ENCODE measurements at regions not wholly inside any gene's neighbourhood (a gene's known extent, or its start where the extent isn't known, plus 50 kb on each side); places are given as distances from the start of the nearest gene placed in this dataset.

DNA sequence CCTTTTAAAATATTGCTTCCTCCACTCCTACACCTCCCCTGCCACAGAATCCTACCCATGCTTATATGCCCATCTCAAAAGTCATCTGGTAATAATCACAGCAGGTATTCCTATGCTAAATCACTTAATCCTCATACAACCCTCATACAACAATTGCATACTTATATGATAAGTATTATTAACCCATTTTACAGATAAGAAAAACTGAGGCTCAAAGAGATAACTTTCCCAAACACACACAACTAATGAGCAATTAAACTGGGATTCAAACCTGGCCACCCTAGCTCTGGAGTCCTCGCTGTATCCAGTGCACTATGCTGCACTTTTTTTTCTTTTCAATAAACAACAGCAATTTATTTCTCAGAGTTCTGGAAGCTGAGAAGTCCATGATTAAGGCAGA is 99.8 kb upstream of the TSPAN5 start:
- DNase-seq (ENCODE audit: low read depth): no peak

- DNase-seq (ENCODE audit: low read depth): no peak
These were observed 96.3 kb upstream of the TSPAN5 start for GRCh38 chr4:98754736-98755135.

DNA sequence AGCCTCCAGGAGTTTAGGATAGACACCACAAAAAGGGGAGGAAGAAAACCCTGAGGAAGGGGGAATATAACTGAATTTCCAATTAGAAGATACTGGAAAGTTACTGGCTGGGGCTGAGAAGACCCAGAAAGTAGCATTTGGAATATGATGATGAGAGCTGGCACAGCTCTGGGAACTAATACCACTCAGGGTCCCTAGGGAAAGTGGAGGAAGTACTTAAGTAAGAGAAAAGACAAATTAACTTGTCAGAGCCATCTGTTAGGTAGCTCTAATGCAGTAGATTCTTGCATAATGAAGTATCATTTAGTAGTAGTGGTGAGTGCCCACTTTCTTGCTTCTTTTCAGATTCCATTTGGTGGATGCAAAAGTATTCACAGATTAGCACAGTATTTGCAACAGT is 90.8 kb upstream of the TSPAN5 start:
- no peak for DNase-seq (ENCODE audit: low read depth)

- DNase-seq (ENCODE audit: low read depth): no peak
These were observed 90.2 kb upstream of the TSPAN5 start for GRCh38 chr4:98748609-98749008.

- DNase-seq (ENCODE audit: low read depth): no peak
These were observed 89.1 kb upstream of the TSPAN5 start for GRCh38 chr4:98747393-98748091.

DNA sequence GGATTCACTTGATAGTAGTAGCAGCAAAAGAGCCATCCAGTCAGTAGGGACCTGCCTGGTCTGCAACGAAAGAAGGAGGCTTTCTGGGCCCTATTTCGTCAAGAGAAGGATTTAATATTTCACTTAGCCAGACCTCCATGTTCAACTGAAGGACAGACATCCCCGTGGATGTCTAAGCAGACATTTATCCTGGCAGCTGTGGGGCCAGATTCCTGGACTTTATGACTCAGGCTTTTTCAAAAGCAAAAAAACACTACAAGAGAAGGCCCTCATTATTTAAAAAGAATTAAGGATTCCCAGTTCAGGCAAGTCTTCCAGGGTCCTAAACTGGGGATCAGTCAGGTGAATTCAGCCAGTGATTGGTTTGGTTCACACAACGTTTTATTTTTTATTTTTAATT is 88.5 kb upstream of the TSPAN5 start:
- DNase-seq (ENCODE audit: low read depth): no peak

GRCh38 chr4:98746530-98746929 is 88.1 kb upstream of the TSPAN5 start:
- no peak for DNase-seq (ENCODE audit: low read depth)

GRCh38 chr4:98745366-98745765 is 87.0 kb upstream of the TSPAN5 start:
- DNase-seq (ENCODE audit: low read depth): no peak

GRCh38 chr4:98744372-98745150 is 86.2 kb upstream of the TSPAN5 start:
- no peak for DNase-seq (ENCODE audit: low read depth)

- no peak for DNase-seq (ENCODE audit: low read depth)
These were observed 83.5 kb upstream of the TSPAN5 start for GRCh38 chr4:98741952-98742351.

DNA sequence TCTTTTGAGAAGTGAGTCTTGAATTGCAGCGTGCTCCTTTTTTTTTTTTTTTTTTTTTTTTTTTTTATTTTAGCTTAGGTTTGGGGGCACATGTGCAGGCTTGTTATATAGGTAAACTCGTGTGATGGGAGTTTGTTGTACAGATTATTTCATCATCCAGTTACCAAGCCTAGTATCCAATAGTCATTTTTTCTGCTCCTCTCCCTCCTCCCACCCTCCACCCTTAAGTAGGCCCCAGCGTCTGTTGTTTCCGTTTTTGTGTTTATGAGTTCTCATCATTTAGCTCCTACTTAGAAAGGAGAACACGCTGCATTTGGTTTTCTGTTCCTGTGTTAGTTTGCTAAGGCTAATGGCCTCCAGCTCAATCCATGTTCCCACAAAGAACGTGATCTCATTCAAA is 81.3 kb upstream of the TSPAN5 start:
- DNase-seq (ENCODE audit: low read depth): no peak

GRCh38 chr4:98733601-98734000 is 75.2 kb upstream of the TSPAN5 start:
- DNase-seq (ENCODE audit: low read depth): no peak

GRCh38 chr4:98728871-98729270 is 70.5 kb upstream of the TSPAN5 start:
- DNase-seq (ENCODE audit: low read depth): no peak

DNA sequence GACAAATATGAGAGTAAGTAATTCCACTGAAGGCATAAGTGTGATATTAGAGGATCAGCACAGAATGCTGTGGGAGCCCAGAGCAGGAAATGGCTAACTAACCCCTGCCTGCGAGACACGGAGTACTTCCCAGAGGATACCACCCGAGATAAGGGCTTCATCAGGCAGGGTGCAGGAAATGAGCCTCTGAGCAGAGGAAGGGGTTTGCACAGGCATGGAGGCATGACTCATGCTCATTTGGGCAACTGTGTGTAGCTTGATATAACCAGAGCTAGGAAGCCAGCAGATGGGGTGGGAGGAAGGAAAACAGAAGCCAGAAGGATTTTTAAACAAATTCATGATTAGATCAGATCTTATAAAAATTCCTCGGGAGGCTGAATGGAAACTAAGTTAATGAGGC is 70.0 kb upstream of the TSPAN5 start:
- no peak for DNase-seq (ENCODE audit: low read depth)

DNA sequence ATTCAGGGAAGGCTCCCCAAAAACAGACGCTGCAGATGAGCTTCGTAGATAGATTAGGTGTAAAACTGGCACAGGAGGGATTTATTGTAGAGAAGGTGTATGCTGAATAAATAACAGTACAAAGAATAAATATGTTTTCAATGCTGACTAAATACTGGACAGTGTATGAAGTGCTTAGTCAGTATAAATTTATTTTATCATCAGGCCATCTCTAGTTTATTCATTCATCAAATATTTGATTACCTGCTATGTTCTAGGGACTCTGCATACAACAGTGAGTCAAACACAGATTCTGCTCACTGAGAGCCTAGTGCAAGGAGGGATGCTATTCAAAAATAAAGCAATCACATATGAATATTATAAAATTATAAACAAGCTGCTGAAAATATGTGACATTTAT is 63.6 kb upstream of the TSPAN5 start:
- no peak for DNase-seq (ENCODE audit: low read depth)

- no peak for DNase-seq (ENCODE audit: low read depth)
These were observed 62.6 kb upstream of the TSPAN5 start for GRCh38 chr4:98720871-98721480.

GRCh38 chr4:98716796-98717195 is 58.4 kb upstream of the TSPAN5 start:
- DNase-seq (ENCODE audit: low read depth): no peak

- DNase-seq (ENCODE audit: low read depth): no peak
These were observed 54.2 kb upstream of the TSPAN5 start for GRCh38 chr4:98712607-98713006.

DNA sequence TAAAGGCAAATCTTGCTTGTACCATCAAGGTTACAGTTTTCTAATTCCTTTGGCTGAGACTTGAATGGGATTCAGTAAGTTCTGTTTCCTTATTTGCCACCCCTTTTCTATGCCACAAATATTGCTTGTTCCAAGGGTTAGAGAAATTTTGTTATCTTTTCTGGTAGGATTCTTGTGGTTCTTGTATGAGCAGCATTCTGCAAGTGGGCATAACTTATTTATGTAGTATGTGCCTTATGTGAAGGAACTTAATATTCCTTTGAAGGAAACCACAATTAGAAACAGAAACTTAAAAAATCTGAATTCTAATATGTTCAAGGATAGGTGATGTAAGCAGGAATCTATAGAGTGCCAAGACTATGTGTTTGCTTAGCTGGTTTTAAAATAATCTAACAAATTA is 53.1 kb upstream of the TSPAN5 start:
- DNase-seq (ENCODE audit: low read depth): no peak

GRCh38 chr4:98710831-98711230 is 52.4 kb upstream of the TSPAN5 start:
- DNase-seq (ENCODE audit: low read depth): no peak

Data from activated gamma-delta T cell treated with anti-CD3 and anti-CD28 coated beads, Interleukin-2, amount 50 U/mL, for 16 hours (primary cell).